Panc1 (cell line): ENCODE measurements at regions not wholly inside any gene's neighbourhood (a gene's known extent, or its start where the extent isn't known, plus 50 kb on each side); places are given as distances from the start of the nearest gene placed in this dataset.

ENCODE experiments used
- ATAC-seq: fragments of 200-7000 bp; cut with Tn5 transposase; 2 replicates; pipeline ENCODE4 v1.9.1; 2020; ENCODE audit warnings: mild to moderate bottlenecking, moderate library complexity
- BruUV-seq: library from RNA; stranded (reverse); fragments of 400-500 nt; replicated peaks from 2 replicates; lab custom pipeline; 2021; lab: Mats Ljungman, UMichigan
- CTCF ChIA-PET: fragments of 300-600 bp; sonication (Branson Sonifier 250); formaldehyde crosslinking; loops from one replicate; lab custom pipeline; 2022; ENCODE audit warnings: antibody characterized with exemption; lab: Charles Lee
- POLR2A ChIA-PET: fragments of 300-600 bp; sonication (Branson Sonifier 250); formaldehyde crosslinking; loops from one replicate; lab custom pipeline; 2022; ENCODE audit warnings: antibody characterized with exemption; lab: Charles Lee
- DNase-seq: peaks from one replicate; pipeline ENCODE4 v3.0.0-alpha.2; 2010; ENCODE audit warnings: low read depth, low spot score
- H3K27ac ChIP-seq: 2 replicates; pipeline ENCODE4 v1.5.1; 2011; ENCODE audit warnings: mild to moderate bottlenecking, low read length, inconsistent platforms
- H3K27me3 ChIP-seq: fragments of 200-500 bp; sonication (Bioruptor generic); 2 replicates; pipeline ENCODE4 v1.6.0; 2014; ENCODE audit warnings: low read length, inconsistent platforms; ENCODE audit not compliant: control insufficient read depth, insufficient read depth
- H3K36me3 ChIP-seq: fragments of 200-500 bp; sonication (Bioruptor generic); 2 replicates; pipeline ENCODE4 v1.5.1; 2014; ENCODE audit warnings: inconsistent platforms, mild to moderate bottlenecking, low read length, moderate library complexity; ENCODE audit not compliant: control insufficient read depth, insufficient read depth
- H3K4me1 ChIP-seq: 2 replicates; pipeline ENCODE4 v1.5.1; 2011; ENCODE audit warnings: inconsistent platforms, mild to moderate bottlenecking, low read length, moderate library complexity; ENCODE audit not compliant: control insufficient read depth, insufficient read depth
- H3K4me3 ChIP-seq, 2 experiments: 2 replicates each; pipeline ENCODE4 v1.5.1; 2011 to 2012; ENCODE audit warnings: low read depth in 2 of 2, low read length in 2 of 2, mild to moderate bottlenecking in 2 of 2, inconsistent platforms in 1 of 2, moderate library complexity in 1 of 2
- H3K9me3 ChIP-seq: fragments of 200-500 bp; sonication (Bioruptor generic); 2 replicates; pipeline ENCODE4 v1.5.1; 2014; ENCODE audit warnings: low read depth, mild to moderate bottlenecking, inconsistent platforms, low read length, moderate library complexity; ENCODE audit not compliant: control insufficient read depth, insufficient read depth
- CTCF ChIP-seq: fragments of 450-650 bp; IDR thresholded peaks from 2 replicates; pipeline ENCODE4 v1.5.1; 2017; ENCODE audit warnings: mild to moderate bottlenecking
- POLR2AphosphoS5 ChIP-seq: IDR thresholded peaks from 2 replicates; pipeline ENCODE4 v1.6.1; 2012; ENCODE audit warnings: mild to moderate bottlenecking, low read depth, low read length, moderate library complexity
- REST ChIP-seq, 2 experiments: IDR thresholded peaks; 2 replicates each; pipeline ENCODE4 v1.6.1; 2011 to 2012; ENCODE audit warnings: low read depth in 2 of 2, control low read depth in 1 of 2, low read length in 1 of 2, mild to moderate bottlenecking in 1 of 2, moderate library complexity in 1 of 2; ENCODE audit not compliant: insufficient read depth in 1 of 2
- SIN3A ChIP-seq: IDR thresholded peaks from 2 replicates; pipeline ENCODE4 v1.6.1; 2012; ENCODE audit warnings: low read depth, mild to moderate bottlenecking, low read length, moderate library complexity, borderline replicate concordance; ENCODE audit not compliant: insufficient read depth
- TCF7L2 ChIP-seq: IDR thresholded peaks from 2 replicates; pipeline ENCODE4 v1.6.1; 2011; ENCODE audit warnings: mild to moderate bottlenecking, low read depth, low read length, inconsistent platforms
- in situ Hi-C: cut with HindIII; loops from 2 replicates; pipeline ENCODE4 v1.10.0; 2016; ENCODE audit warnings: low sequenced_read_pairs, low pct_unique_long_range_greater_than_20kb
- intact Hi-C: fragments of 100-400 bp; cut with micrococcal nuclease; formaldehyde crosslinking; loops from one replicate; pipeline ENCODE4 v1.10.0; 2022; ENCODE audit not compliant: unreplicated experiment

GRCh38 chr10:8130973-8131911, 76.8 kb downstream of the GATA3 start:
- POLR2A ChIA-PET: interaction anchor here (0.5 kb wide), 1 partner anchor 66 kb away, joined by 8 read pairs; no protein-coding TSS in a partner anchor
- no peaks in the 10 kb centered on the region for H3K4me1 ChIP-seq
- in situ Hi-C loops (no loop called here), intact Hi-C loops (no loop called here)
- no peaks in the 10 kb centered on the region for H3K27me3 ChIP-seq
- H3K4me3 ChIP-seq: no peak overlapping the region
- H3K9me3 ChIP-seq: no peaks in the 10 kb centered on the region
- no peak overlapping the region for H3K27ac ChIP-seq
- no peak for ATAC-seq
- BruUV-seq: no TSS peak
- CTCF ChIA-PET: no interaction called here
- peak; percentile 35 for DNase-seq
- TF ChIP-seq CTCF (no peak), TCF7L2 (no peak), SIN3A (no peak), REST (IDR thresholded peaks at IDR 0.05; ENCODE audit: insufficient read depth in 1 of 2, low read depth in 2 of 2, low read length in 1 of 2) (no peak), POLR2AphosphoS5 (no peak)
- no peaks in the 10 kb centered on the region for H3K36me3 ChIP-seq

GRCh38 chr10:8133146-8133545, 78.7 kb downstream of the GATA3 start:
- H3K36me3 ChIP-seq: no peaks in the 10 kb centered on the region
- ATAC-seq: no peak
- TF ChIP-seq REST (IDR thresholded peaks at IDR 0.05; ENCODE audit: insufficient read depth in 1 of 2, low read depth in 2 of 2, low read length in 1 of 2) (no peak), SIN3A (no peak), POLR2AphosphoS5 (no peak), CTCF (no peak), TCF7L2 (no peak)
- POLR2A ChIA-PET: no interaction called here
- no peak overlapping the region for H3K4me3 ChIP-seq
- in situ Hi-C loops (no loop called here), intact Hi-C loops (no loop called here)
- CTCF ChIA-PET: no interaction called here
- H3K9me3 ChIP-seq: no peaks in the 10 kb centered on the region
- no peak for DNase-seq
- no peaks in the 10 kb centered on the region for H3K27me3 ChIP-seq
- BruUV-seq: no TSS peak
- H3K4me1 ChIP-seq: no peaks in the 10 kb centered on the region
- H3K27ac ChIP-seq: no peak overlapping the region
